Testis (tissue), 2 donors: ENCODE measurements at regions not wholly inside any gene's neighbourhood (a gene's known extent, or its start where the extent isn't known, plus 50 kb on each side); places are given as distances from the start of the nearest gene placed in this dataset.

Experiments used
- DNase-seq: peaks from one replicate; pipeline ENCODE4 v3.0.0-alpha.2; 2019
- H3K27ac ChIP-seq, 2 donors: fragments of 200-600 bp; sonication (generic); one replicate each; pipeline ENCODE4 v1.5.1; 2019
- H3K27me3 ChIP-seq: fragments of 200-600 bp; sonication (generic); one replicate; pipeline ENCODE4 v1.5.1; 2019
- H3K36me3 ChIP-seq: fragments of 200-600 bp; sonication (generic); one replicate; pipeline ENCODE4 v1.5.1; 2017; ENCODE audit warnings: low read depth; ENCODE audit errors: missing control alignments
- H3K4me1 ChIP-seq: fragments of 200-600 bp; sonication (generic); one replicate; pipeline ENCODE4 v1.5.1; 2019
- H3K4me3 ChIP-seq, 2 donors: fragments of 200-600 bp; sonication (generic); one replicate each; pipeline ENCODE4 v1.5.1; 2017 to 2019
- H3K9me3 ChIP-seq: fragments of 200-600 bp; sonication (generic); one replicate; pipeline ENCODE4 v1.5.1; 2017
- CTCF ChIP-seq, 3 experiments: fragments of 450-650 bp in 2 of 3; fragments of 200-600 bp in 1 of 3; sonication (generic) in 1 of 3; IDR thresholded peaks; one replicate each; pipeline ENCODE4 v1.5.1; 2016 to 2019; ENCODE audit warnings: antibody characterized with exemption in 3 of 3, mild to moderate bottlenecking in 2 of 3, moderate library complexity in 1 of 3
- POLR2A ChIP-seq: fragments of 450-650 bp; IDR thresholded peaks from one replicate; pipeline ENCODE4 v1.6.1; 2017; ENCODE audit warnings: antibody characterized with exemption, mild to moderate bottlenecking, moderate library complexity
- WGBS, 2 donors: methylation state at CpG; one replicate each; pipeline ENCODE4 v1.1.5; 2018; 5-methylcytosine and 5-hydroxymethylcytosine counted together
- intact Hi-C: fragments of 100-400 bp; cut with DNase I; formaldehyde crosslinking; loops from one replicate; pipeline ENCODE4 v1.15.1; 2023; ENCODE audit warnings: low total_unique reads

GRCh38 chr20:10763112-10763511 is 89.3 kb upstream of the JAG1 start:
- no peaks in the 10 kb centered on the region for H3K27me3 ChIP-seq
- intact Hi-C loops, result no loop called here
- no peak for TF ChIP-seq CTCF (IDR thresholded peaks at IDR 0.05)
- TF ChIP-seq POLR2A, result no peak
- WGBS, 2 donors, result 66% methylated on average over 2 of the region's 2 CpGs
- H3K36me3 ChIP-seq, result no peaks in the 10 kb centered on the region
- DNase-seq, result no peak
- no peak overlapping the region for H3K4me3 ChIP-seq
- H3K9me3 ChIP-seq, result no peaks in the 10 kb centered on the region
- H3K27ac ChIP-seq, result no peak overlapping the region
- no peaks in the 10 kb centered on the region for H3K4me1 ChIP-seq

DNA sequence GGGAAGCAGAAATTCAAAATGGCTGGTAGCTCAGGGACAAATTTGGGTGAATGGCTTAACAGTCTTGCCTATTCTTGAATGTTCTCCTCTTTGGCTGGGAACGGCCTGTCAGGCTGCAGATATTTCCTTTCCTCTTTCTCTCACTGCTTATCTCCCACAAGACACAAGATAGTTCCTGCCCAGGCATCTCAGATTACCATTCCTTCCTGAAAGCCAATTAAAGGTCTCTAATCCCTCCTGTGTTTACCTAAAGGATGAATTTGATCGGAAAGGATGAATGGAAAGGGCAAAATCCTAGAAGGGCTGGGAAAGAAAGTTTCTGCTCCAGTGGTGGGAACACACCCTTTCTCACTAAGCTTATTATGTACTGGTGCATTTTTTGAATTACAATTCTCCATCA is 95.9 kb upstream of the JAG1 start:
- 53 to 70% methylated on average over 2 of the region's 2 CpGs for WGBS, 2 donors

GRCh38 chr20:10770753-10771152 is 97.0 kb upstream of the JAG1 start:
- no peak overlapping the region for H3K27ac ChIP-seq
- H3K9me3 ChIP-seq, result no peaks in the 10 kb centered on the region
- DNase-seq, result no peak
- intact Hi-C loops, result no loop called here
- 90 to 95% methylated on average over 3 of the region's 3 CpGs for WGBS, 2 donors
- no peak overlapping the region for H3K4me3 ChIP-seq
- no peaks in the 10 kb centered on the region for H3K4me1 ChIP-seq
- no peaks in the 10 kb centered on the region for H3K36me3 ChIP-seq
- TF ChIP-seq CTCF (IDR thresholded peaks at IDR 0.05) (no peak), POLR2A (no peak)
- no peaks in the 10 kb centered on the region for H3K27me3 ChIP-seq

More for the DNA sequence above, 95.9 kb upstream of the JAG1 start:
- no peak overlapping the region for H3K4me3 ChIP-seq
- intact Hi-C loops, result no loop called here
- TF ChIP-seq POLR2A, result no peak
- TF ChIP-seq CTCF (IDR thresholded peaks at IDR 0.05), result no peak
- no peak for DNase-seq
- H3K4me1 ChIP-seq, result no peaks in the 10 kb centered on the region
- H3K36me3 ChIP-seq, result no peaks in the 10 kb centered on the region
- H3K27ac ChIP-seq, result no peak overlapping the region
- H3K27me3 ChIP-seq, result no peaks in the 10 kb centered on the region
- no peaks in the 10 kb centered on the region for H3K9me3 ChIP-seq

GRCh38 chr20:10771435-10772140 is 97.8 kb upstream of the JAG1 start:
- intact Hi-C loops, result no loop called here
- H3K27ac ChIP-seq, result no peak overlapping the region
- no peaks in the 10 kb centered on the region for H3K4me1 ChIP-seq
- no peaks in the 10 kb centered on the region for H3K36me3 ChIP-seq
- TF ChIP-seq POLR2A, result no peak
- no peak overlapping the region for H3K4me3 ChIP-seq
- H3K27me3 ChIP-seq, result no peaks in the 10 kb centered on the region
- WGBS, 2 donors, result 53 to 64% methylated on average over 1 of the region's 1 CpG
- no peaks in the 10 kb centered on the region for H3K9me3 ChIP-seq
- no peak for DNase-seq

DNA sequence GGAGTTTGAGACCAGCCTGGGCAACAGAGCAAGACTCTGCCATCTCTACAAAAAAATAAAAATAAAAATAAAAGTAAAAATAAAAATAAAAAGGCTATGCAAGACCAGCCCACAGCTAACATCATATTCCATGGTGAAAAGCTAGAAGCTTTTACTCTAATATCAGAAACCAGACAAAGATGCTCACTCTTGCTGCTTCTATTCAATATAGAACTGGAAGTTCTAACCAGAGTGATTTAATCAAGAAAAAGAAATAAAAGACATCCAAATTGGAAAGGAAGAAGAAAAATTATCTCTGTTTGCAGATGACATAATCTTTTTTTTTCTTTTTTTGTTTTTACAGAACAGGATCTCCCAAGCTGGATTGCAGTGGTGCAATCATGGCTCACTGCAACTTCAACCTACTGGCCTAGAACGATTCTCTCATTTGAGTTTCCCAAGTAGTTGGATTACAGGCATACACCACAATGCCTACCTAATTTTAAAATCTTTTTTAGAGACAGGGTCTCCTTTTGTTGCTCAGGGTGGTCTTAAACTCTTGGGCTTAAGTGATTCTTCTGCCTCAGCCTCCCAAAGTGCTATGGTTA is 100.7 kb upstream of the JAG1 start:
- Histone ChIP-seq H3K27ac (no peak overlapping the region), H3K4me1 (no peaks in the 10 kb centered on the region), H3K4me3 (no peak overlapping the region), H3K36me3 (no peaks in the 10 kb centered on the region), H3K9me3 (no peaks in the 10 kb centered on the region), H3K27me3 (no peaks in the 10 kb centered on the region)
- WGBS, 2 donors, result 44 to 66% methylated on average over 1 of the region's 1 CpG
- intact Hi-C loops, result no loop called here
- no peak for DNase-seq
- TF ChIP-seq CTCF (IDR thresholded peaks at IDR 0.05) (no peak), POLR2A (no peak)
